ENCODE measurements at regions not wholly inside any gene's neighbourhood (a gene's known extent, or its start where the extent isn't known, plus 50 kb on each side); places are given as distances from the start of the nearest gene placed in this dataset.

- H3K27ac ChIP-seq (replicated peaks): no peak overlapping the region
- no peaks in the 10 kb centered on the region for H3K9me3 ChIP-seq (replicated peaks)
- DNase-seq: no peak
- no peaks in the 10 kb centered on the region for H3K36me3 ChIP-seq
- intact Hi-C loops (cut with micrococcal nuclease): no loop called here
- H3K27me3 ChIP-seq (ENCODE audit: low read depth): no peaks in the 10 kb centered on the region
- no peak overlapping the region for H3K4me3 ChIP-seq
- H3K4me1 ChIP-seq: no peaks in the 10 kb centered on the region
- TF ChIP-seq CTCF (IDR thresholded peaks at IDR 0.05; ENCODE audit: borderline replicate concordance): no peak
Observed at GRCh38 chr5:158394102-158394501, 535.2 kb upstream of the CLINT1 start.

DNA sequence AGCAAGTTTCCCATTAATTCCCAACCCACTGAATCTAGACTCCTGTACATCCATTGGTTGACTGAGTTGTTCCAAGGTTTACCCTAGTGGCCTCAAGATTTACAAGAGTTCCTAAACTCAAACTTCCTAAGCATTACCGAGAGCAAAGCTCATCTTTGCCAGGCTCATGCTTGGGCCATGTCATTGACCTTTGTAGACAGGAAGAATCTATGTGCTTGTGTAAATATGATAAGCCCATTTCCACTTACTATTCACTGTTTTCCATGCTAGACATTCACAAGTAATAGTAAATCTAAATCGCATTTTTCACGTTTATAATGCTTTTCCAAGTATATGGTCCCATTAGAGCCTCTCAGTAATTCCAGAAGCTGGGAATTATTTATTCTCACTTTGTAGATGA is 534.5 kb upstream of the CLINT1 start:
- no peak overlapping the region for H3K27ac ChIP-seq (replicated peaks)
- no peaks in the 10 kb centered on the region for H3K36me3 ChIP-seq
- no peak for TF ChIP-seq CTCF (IDR thresholded peaks at IDR 0.05; ENCODE audit: borderline replicate concordance)
- intact Hi-C loops (cut with micrococcal nuclease): no loop called here
- H3K27me3 ChIP-seq (ENCODE audit: low read depth): no peaks in the 10 kb centered on the region
- H3K4me1 ChIP-seq: no peaks in the 10 kb centered on the region
- H3K9me3 ChIP-seq (replicated peaks): no peaks in the 10 kb centered on the region
- no peak overlapping the region for H3K4me3 ChIP-seq
- no peak for DNase-seq

DNA sequence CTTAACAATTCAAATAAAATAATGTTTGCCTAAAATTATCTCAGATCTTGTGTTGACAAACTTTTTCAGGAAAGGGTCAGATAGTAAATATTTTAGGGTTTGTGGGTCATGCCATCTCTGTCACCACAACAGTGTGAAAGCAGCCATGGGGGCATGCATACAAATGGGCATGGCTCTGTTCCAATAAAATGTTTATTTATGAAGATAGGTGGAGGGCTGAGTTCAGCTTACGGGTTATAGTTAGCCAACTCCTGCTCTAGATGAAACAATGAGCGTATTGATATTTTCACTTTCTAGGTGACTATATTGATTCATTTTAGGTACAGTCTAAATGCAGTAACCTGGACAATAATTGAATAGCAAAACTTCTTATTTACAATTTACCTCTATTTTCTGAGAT is 533.8 kb upstream of the CLINT1 start:
- Histone ChIP-seq H3K36me3 (no peaks in the 10 kb centered on the region), H3K4me3 (no peak overlapping the region), H3K27ac (replicated peaks) (no peak overlapping the region), H3K4me1 (no peaks in the 10 kb centered on the region), H3K27me3 (ENCODE audit: low read depth) (no peaks in the 10 kb centered on the region), H3K9me3 (replicated peaks) (no peaks in the 10 kb centered on the region)
- intact Hi-C loops (cut with micrococcal nuclease): no loop called here
- no peak for TF ChIP-seq CTCF (IDR thresholded peaks at IDR 0.05; ENCODE audit: borderline replicate concordance)
- no peak for DNase-seq

DNA sequence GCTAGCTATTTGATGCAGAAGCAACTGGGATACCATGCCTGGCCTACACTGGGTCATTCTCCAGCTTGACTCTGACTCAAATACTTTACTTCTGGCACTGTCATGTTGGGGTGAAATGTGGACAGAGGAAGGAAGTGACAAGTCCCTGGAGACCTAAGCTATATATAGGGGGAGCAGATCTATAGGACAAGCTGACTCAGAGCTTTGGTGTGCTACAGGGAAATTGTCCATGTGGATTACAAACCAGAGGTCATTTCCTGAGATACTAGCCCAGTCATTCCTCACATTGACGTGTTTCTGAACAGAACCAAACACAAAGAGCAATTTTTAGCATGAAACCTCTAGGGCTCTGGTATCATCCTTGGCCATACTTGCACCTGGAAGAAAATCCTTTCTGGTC is 531.6 kb upstream of the CLINT1 start:
- H3K4me3 ChIP-seq: no peak overlapping the region
- H3K27me3 ChIP-seq (ENCODE audit: low read depth): no peaks in the 10 kb centered on the region
- no peak for TF ChIP-seq CTCF (IDR thresholded peaks at IDR 0.05; ENCODE audit: borderline replicate concordance)
- no peaks in the 10 kb centered on the region for H3K36me3 ChIP-seq
- peaks cover 5% of the 10 kb centered on the region for H3K9me3 ChIP-seq (replicated peaks)
- H3K4me1 ChIP-seq: no peaks in the 10 kb centered on the region
- no peak for DNase-seq
- H3K27ac ChIP-seq (replicated peaks): no peak overlapping the region
- intact Hi-C loops (cut with micrococcal nuclease): no loop called here

- Histone ChIP-seq H3K36me3 (no peaks in the 10 kb centered on the region), H3K4me1 (no peaks in the 10 kb centered on the region), H3K9me3 (replicated peaks) (peaks cover 13% of the 10 kb centered on the region), H3K4me3 (no peak overlapping the region), H3K27ac (replicated peaks) (no peak overlapping the region), H3K27me3 (ENCODE audit: low read depth) (no peaks in the 10 kb centered on the region)
- no peak for DNase-seq
- intact Hi-C loops (cut with micrococcal nuclease): no loop called here
- TF ChIP-seq CTCF (IDR thresholded peaks at IDR 0.05; ENCODE audit: borderline replicate concordance): no peak
Observed at GRCh38 chr5:158389786-158390185, 530.8 kb upstream of the CLINT1 start.

- no peak for DNase-seq
- intact Hi-C loops (cut with micrococcal nuclease): no loop called here
Observed at GRCh38 chr5:158388021-158388420, 529.1 kb upstream of the CLINT1 start.

More at GRCh38 chr5:158388021-158388420, 529.1 kb upstream of the CLINT1 start:
- Histone ChIP-seq H3K9me3 (replicated peaks) (peaks cover 15% of the 10 kb centered on the region), H3K4me1 (peaks cover 3% of the 10 kb centered on the region), H3K27ac (replicated peaks) (no peak overlapping the region), H3K4me3 (no peak overlapping the region), H3K36me3 (no peaks in the 10 kb centered on the region), H3K27me3 (ENCODE audit: low read depth) (no peaks in the 10 kb centered on the region)
- no peak for TF ChIP-seq CTCF (IDR thresholded peaks at IDR 0.05; ENCODE audit: borderline replicate concordance)

Data from left ventricle myocardium inferior (tissue), 1 donor.